ENCODE measurements at regions not wholly inside any gene's neighbourhood (a gene's known extent, or its start where the extent isn't known, plus 50 kb on each side); places are given as distances from the start of the nearest gene placed in this dataset.

DNA sequence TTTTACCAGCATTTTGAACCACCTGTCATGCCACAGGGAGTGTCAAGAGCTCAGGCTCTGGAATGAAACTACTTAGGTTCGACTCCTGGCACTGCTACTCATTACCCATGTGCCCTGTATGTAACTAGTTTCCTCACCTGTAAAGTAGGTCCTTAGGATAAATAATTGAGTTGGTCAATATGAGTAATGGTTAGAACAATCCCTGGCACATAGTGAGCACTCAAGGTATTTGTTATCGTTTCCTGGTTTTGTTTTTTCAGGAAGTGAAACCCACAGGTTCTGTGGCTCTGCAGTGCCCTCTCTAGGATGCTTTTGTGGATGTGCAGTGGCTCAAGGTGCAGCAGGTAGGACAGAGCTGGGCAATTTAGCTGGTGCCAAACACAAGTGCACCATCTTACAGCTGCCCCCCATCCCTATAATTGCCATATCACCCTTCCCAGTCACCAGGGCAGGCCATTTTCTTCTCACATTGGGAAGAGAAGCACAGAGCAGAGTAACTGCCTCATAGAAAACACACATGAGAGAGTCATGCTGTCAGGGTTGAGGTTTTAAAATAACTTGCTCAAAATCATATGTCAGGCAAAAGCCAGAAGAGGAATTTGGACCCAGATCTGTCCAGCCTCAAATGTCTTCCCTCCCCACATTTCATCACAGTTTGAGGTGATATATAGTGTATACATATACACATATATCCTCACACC, 297.5 kb downstream of the RPAP3 start:
- no peak for DNase-seq

DNA sequence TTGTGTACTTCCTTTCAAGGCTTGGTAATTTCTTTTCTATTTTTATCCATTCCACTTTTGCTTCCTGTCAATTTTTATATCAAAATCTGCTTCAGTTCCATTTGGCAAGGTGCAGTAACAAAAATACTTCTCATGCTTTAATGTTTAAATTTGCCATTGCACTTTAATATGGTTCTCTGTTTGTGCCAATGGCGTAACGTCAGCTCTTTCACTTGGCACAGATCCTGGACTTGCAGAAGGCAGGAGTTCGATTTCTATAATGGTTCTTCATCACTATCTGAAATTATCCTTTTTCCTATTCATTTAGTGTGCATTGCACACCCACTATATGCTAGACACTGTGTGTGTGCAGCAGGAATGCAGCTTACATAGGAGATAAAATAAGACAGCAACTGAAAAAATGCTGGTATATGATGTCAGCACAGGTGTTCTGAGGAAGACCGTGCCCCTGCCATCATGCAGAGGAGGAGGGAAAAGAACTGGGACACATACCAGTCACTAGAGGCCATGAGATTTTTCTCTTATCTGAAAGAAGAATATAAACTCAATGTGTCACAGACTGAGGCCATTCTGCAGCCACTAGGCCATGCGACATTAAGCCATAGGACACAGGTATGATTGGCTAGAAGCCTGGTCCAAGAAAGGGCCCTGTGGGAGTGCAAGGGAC, 298.2 kb downstream of the RPAP3 start:
- no peak for DNase-seq

DNA sequence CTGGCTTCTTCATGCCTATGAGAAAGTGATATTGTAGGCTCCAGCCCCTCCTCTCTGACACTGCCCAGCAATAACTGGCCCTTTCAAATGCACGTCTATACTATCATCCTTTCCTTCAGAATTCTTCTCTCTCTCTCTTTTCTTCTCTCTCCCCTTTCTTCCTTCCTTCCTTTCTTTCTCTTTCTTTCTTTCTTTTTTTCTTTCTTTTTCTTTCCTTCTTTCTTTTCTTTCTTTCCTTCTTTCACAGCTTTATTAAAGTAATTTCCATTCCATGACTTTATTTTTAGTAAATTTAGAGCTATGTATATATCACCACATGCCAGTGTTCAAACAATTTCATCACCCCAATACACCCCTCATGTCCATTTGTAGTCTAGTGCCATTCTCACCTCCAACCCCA, 302.1 kb downstream of the RPAP3 start:
- no peak for DNase-seq

DNA sequence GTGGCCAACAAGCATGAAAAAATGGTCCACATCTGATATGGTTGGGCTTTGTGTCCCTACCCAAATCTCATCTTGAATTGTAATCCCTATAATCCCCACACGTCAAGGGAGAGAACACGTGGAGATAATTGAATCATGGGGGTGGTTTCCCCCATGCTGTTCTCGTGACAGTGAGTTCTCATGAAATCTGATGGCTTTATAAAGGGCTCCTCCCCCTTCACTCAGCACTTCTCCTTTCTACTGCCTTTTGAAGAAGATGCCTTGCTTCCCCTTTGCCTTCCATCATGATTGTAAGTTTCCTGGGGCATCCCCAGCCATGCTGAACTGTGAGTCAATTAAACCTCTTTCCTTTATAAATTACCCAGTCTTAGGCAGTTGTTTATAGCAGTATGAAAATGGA, 304.6 kb downstream of the RPAP3 start:
- DNase-seq, result peak; percentile 25

DNA sequence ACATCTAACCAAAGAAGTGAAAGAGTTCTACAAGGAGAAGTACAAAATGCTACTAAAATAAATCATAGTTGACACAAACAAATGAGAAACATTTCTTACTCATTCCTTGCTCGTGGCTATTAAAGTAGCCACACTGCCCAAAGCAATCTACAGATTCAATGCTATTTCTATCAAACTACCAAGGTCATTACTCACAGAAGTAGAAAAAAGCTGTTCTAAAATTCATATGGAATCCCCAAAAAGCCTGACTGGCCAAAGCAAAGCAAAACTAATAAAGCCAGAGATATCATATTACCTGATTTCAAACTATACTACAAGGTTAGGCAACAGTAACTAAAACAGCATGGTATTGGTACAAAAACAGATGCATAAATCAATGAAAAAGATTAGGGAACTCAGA, 305.6 kb downstream of the RPAP3 start:
- DNase-seq, result no peak

DNA sequence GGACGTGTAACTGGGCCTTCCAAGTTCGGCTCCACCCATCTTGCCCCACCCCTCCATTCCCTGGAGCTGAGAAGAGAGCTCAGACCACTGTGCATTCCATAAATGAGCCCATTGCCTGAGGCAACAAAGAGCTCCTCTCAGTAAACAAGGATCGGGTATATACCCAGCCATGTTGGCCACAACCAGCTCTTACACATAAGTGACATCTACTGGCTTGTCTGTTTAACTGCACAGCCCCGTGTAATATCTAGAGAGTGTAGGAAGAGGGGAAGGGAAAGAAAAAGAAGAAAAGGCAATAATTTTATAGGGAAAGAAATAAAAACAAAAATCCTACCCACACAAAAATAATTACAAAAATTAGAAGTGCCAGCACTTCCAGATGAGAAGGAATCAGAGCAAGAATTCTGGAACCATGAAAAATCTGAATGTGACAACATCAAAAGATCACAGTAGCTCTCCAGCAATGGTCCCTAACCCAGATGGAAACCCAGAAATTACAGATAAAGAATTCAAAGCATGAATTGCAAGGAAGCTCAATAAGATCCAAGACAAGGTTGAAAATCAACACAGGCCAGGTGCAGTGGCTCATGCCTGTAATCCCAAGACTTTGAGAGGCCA, 308.1 kb downstream of the RPAP3 start:
- DNase-seq, result peak; percentile 6

DNA sequence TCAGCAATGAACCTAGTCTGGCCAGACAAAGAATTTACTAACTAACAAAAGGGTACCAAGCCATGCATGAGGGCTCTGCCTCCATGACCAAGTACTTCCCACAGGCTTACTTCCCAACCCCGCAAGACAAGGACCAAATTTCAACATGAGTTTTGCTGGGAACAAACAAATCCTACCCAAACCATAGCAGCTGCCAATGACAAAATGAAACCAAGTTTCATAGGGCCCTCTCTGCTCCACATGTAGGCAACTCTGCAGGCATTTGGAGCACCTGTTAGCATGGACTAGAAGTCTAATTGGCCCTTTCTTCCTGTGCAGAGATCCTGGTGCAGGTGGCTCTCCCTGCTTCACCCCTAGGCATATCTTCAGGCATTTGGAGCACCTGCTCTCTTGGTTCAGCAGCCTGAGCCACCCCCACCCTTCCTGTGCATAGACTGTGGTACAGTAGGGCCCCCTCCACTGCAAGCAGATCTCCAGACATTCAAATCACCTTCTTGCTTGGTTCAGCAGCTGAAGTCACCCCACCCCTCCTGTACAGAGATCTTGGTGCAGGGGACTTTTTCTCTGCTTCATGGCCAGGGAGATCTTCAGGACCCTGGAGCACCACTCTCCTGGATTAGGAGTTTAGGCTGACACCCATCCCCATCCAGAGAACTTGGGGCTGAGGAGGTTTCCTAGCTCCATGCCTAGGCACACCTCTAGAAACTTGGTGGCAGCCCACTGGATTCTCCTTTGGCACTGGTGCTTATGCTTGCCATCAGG, 308.7 kb downstream of the RPAP3 start:
- DNase-seq, result no peak

DNA sequence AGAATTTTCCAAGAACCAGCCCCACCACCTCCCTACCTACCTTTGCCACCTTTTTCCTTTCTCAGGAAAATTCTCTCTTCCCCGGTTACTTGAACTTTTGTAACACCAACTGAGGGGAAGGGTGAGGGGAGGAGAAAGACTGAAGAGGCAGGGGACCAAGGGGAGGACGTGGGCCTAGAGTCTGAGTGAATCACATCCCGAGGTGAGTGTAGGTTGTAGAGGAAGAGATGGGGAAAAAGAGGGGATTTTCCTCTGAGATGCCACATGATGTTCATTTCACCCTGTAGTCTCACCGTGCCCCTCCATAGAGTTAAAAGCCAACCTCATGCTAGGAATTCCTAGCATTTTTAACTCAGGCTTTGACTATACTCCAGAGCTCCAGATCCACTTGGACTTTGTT, 311.8 kb downstream of the RPAP3 start:
- no peak for DNase-seq

DNA sequence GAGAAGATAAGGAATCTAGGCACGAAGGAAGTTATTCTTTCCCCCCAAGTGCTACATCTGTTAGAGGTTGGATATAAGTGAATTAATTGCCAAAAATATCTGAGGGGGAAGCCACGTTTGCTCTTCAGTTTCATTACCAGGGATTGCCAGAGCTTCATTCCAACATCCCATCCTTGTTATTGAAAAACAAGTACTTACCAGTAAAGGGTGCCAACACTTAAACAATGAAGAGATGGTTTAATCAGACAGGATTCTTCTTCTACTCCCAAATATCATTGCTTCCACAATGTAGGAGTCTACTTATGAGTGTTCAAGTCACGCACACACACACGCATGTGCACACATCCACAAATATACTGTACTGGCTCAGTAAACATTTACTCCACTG, 312.4 kb downstream of the RPAP3 start:
- no peak for DNase-seq

DNA sequence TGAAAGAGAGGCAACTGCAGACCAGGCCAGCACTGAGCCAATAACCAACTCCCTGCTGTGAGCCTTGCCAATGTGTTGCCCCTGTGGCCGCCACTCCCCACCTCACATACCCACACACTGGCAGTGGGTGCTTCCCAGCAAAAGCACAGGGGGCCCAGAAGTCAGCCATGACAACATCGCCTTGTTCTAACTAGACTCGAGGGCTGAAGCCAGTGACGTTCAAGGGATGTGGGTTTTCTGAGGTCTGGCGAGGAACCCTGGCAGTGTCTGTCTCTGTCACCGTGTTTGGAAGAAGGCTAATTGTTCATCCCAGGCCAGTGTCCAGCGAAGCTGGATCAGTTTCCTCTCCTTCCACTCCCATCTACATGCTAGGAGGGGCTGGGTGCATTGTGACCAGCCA, 311.8 kb upstream of the AMIGO2 start:
- DNase-seq, result no peak

DNA sequence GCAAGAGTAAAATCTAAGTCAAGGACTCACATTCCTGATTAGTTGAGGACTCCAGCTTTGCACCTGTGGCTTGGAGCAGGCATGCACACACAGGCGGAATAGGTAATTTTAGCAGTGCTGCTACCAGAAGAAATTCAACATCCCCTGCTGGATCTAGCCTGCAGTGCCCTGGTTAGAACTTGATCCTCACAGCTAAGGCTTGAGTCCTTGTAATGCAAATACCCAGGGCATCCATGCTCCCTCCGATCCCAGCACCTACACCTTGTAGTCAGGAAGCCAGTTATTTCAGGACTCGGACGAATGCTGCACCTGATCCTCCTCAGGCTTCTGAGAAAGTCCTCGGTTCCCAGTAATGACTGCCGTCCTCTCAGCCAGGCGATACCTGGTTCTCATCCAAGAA, 309.0 kb upstream of the AMIGO2 start:
- no peak for DNase-seq

DNA sequence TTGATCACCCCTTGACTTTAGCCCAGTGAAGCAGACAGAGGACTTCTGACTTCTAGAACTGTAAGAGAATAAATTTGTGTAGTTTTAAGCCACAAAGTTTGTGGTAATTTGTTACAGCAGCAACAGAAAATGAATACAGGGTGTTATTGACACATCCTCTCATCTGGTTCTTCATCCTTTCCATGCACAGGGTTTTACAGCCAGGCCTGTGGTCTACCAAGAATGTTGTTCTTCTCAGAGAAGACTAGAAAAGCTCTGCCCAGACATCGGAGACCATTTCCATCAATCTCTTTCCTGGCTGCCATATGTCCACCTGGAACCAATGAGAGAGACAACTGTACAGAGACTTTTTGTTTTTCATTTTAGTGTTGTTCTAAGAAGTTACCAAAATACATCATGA, 308.2 kb upstream of the AMIGO2 start:
- DNase-seq, result no peak

DNA sequence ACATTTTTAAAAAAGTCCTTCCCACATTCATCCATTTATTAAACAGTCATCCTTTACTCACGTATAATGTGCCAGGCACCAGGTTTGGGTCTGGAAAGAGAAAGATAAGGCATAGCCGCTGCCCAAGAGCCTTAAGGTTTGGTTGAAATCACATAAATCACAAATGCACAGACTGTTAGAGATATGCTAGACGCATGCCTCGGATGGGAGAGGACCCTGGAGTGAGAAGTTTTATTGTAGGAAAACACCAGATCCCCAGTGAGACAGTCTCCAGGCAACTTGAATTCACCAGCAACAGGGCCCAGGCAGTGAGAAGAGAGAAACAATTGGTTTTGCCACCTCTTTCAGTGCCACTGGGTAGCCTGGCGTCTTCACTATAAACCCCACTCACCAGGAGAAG, 305.9 kb upstream of the AMIGO2 start:
- no peak for DNase-seq

DNA sequence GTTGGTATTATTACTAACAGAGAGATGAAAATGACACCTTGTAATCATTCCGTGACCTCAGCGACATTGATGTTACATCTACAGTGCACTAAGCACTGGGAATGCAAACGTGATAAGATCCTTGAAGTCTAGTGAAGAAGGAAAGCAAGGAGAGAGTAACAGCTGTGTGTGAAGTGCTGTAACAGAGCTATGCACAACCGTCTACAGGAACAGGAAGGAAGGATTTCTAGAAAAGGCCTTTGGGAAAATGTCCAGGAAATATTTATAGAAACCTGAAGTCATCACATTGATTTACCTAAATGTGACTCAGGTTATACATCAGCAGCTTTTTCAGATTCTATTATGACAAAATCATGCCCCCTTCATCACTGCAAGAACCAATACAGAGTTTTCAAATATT, 304.2 kb upstream of the AMIGO2 start:
- DNase-seq, result no peak

DNA sequence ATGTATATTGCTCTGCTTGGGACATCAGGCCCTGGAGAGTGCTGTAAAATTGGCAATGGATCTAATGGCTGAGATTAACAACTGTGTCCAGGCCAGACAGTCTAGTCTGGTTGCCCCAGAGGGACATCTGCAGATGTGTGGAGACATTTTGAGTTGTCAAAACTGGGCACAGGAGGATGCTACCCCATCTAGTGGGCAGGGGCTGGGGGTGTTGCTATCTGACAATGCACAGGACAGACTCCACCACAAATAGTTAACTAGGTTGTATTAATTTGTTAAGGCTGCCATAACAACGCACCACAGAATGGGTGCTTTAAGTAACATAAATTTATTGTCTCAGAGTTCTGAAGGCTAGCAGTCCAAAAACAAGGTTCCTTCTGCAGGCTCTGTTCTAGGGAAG, 302.5 kb upstream of the AMIGO2 start:
- no peak for DNase-seq

DNA sequence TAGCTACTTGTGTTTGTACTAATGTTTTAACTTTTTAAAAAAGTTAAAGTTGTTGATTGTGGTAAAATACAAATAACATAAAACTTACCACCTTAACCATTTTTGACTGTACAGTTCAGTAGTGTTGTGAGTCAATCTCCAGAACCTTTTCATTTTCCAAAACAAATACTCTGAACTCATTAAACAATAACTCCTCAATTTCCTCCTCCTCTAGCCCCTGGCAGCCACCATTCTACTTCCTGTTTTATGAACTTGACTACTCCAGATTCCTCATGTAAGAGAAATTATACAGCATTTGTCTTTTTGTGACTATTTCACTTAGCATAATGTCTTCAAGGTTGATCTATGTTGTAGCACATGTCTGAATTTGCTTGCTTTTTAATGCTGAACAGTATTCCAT, 299.1 kb upstream of the AMIGO2 start:
- peak; percentile 4 for DNase-seq

DNA sequence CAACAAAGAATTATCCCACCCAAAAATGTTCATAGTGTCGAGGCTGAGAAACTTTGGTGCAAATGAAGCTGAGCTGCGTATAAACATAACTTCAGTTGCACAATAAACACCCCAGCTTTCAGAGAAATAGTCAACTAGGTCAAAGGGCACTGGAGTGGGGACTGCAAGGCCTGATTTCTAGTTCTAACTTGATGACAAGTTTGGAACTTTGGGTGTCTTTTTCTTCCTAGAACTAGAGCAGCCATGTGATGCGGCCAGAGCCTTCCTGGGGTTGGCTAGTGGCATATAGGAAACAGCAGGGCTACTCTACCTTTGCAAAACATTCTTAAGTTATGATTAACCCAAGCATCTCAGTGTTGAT, 298.4 kb upstream of the AMIGO2 start:
- no peak for DNase-seq

DNA sequence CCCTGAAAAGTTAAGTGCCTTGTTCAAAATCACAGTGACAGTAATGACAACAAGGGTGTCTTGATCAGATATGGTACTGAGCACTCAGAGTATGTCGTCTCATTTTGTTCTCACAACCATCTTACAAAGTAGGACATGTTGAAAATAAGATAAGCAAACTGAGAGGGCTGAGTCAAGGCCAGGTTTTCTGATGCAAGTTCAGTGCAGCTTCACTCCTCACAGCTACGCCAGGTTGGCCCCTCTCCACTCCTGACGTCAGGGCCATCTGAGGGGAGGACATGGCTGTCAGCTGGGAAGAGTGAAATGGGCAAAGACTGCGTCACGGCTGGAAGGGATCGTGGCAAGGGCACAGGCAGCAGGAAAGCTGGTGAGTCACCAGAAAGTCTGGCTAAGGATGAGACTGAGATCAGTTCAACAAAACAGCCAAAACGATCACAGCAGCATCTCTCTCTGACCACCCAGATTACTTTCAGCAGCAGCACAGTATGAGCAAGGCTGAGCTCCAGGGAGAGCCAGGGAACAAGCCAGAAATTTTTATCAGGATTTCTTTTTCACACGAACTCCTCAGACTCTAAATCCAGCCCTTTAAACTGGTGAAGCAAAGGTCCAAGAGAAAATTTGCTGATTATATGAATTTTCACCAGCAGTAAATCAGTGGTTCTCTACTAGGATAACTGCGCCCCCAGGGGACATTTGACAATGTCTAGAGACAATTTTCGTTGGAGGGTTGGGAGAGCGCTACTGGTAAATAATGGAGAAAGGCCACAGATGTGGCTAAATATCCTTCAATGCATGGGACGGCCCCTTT, 297.9 kb upstream of the AMIGO2 start:
- DNase-seq, result no peak

DNA sequence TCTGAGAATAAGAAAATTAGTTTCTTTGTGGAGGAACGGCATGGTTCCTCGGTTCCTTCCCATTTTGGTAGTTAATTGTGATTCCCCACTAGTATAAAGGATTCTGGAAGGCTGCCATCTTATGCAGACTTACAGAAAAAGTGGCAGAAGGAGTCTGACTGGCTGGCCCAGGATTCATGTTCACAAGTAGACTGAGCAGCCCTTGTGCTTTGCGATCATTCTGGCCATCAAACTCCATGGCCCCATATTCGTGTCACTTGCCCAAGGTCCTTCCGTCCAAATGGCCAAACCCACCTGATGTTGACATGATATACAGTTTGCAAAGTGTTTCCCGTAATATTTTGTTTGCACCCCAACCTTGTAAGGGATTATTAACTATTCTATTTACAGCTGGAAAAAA, 297.2 kb upstream of the AMIGO2 start:
- no peak for DNase-seq

DNA sequence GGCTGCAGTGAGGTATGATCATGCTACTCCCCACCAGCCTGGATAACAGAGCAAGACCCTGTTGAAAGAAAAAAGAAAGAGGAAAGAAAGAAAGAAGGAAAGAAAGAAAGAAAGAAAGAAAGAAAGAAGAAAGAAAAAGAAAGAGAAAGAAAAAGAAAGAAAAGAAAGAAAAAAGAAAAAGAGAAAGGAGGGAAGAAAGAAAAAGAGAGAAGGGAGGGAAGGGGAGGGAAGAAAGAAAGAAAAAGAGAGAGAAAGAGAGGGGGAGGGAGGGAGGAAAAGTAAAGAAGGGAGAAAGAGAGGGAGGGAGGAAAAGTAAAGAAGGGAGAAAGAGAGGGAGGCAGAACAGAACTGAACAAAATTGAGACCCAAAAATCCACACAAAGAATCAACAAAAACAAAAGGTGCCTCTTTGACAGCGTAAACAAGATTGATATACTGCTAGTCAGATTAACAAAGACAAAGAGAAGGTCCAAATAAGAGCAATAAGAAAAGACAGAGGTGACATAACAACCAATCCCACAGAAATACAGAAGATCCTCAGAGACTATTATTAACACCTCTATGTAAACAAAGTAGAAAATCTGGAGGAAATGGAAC, 293.9 kb upstream of the AMIGO2 start:
- no peak for DNase-seq

DNA sequence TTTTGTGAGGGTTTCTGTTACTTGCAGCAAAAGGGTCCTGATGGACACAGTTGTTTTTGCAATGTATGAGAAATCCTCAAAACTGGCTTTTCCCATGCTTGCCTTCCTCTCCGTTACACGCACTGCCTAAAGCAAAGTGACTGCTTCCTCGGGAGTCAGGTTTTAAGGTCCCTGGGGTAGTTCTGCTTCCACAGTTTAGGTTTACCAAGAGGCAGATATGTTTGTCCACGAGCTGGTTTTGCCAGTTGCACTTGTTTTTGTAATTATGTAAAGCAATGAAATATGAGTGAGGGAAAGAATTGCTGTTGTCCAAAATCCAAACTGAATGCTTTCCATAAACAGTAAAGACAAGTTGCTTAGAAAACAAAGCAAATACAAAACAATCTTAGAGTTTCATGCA, 290.7 kb upstream of the AMIGO2 start:
- no peak for DNase-seq

DNA sequence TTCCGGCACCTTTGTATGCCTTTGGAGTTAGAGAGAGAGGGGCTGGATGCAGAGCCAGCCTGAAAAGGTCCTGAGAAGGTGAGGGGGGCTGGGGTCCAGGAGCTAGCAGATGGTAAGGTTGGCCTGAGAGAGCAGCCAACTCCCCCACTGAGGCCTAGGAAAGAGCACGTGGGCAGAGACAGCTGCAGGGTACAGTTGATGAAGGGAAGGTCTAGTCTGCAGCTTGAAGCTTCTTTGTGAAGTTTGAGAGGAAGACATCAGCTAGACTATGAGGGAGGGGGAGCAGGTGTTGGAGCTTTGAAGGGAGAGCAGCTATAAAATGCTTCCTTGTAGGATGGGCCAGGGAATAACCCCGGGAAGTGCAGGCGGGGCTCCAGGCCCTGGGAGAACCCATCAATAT, 289.3 kb upstream of the AMIGO2 start:
- DNase-seq, result no peak
